GM23338 (cell line): ENCODE measurements at regions not wholly inside any gene's neighbourhood (a gene's known extent, or its start where the extent isn't known, plus 50 kb on each side); places are given as distances from the start of the nearest gene placed in this dataset.

Experiments used
- ATAC-seq: fragments of 200-7000 bp; cut with Tn5 transposase; 3 replicates; pipeline ENCODE4 v1.9.1; 2020
- DNase-seq: peaks from one replicate; pipeline ENCODE4 v3.0.0-alpha.2; 2015; ENCODE audit warnings: low spot score
- H2AFZ ChIP-seq: fragments of 200-600 bp; sonication (generic); 2 replicates; pipeline ENCODE4 v1.8.0; 2016; ENCODE audit warnings: antibody characterized with exemption, mild to moderate bottlenecking, moderate library complexity
- H3F3A ChIP-seq: fragments of 200-600 bp; sonication (generic); replicated peaks from 2 replicates; pipeline ENCODE4 v1.8.0; 2017; ENCODE audit warnings: antibody characterized with exemption, mixed run types, low read depth
- H3K27ac ChIP-seq: fragments of 200-600 bp; sonication (generic); 2 replicates; pipeline ENCODE4 v1.6.1; 2016; ENCODE audit warnings: low read depth
- H3K27me3 ChIP-seq: fragments of 200-600 bp; sonication (generic); 2 replicates; pipeline ENCODE4 v1.8.0; 2016; ENCODE audit warnings: mild to moderate bottlenecking, mixed run types, moderate library complexity; ENCODE audit not compliant: insufficient read depth
- H3K36me3 ChIP-seq: fragments of 200-600 bp; sonication (generic); 2 replicates; pipeline ENCODE4 v1.8.0; 2016; ENCODE audit warnings: mild to moderate bottlenecking; ENCODE audit not compliant: insufficient read depth
- H3K4me1 ChIP-seq: fragments of 200-600 bp; sonication (generic); 2 replicates; pipeline ENCODE4 v1.8.0; 2016; ENCODE audit warnings: mild to moderate bottlenecking, moderate library complexity; ENCODE audit not compliant: insufficient read depth
- H3K4me2 ChIP-seq: fragments of 200-600 bp; sonication (generic); 2 replicates; pipeline ENCODE4 v1.7.1; 2017; ENCODE audit warnings: mixed run types
- H3K4me3 ChIP-seq: fragments of 200-600 bp; sonication (generic); 2 replicates; pipeline ENCODE4 v1.6.1; 2016; ENCODE audit warnings: mixed run types
- H3K79me2 ChIP-seq: fragments of 200-600 bp; sonication (generic); replicated peaks from 2 replicates; pipeline ENCODE4 v1.8.0; 2017; ENCODE audit warnings: mild to moderate bottlenecking; ENCODE audit not compliant: insufficient read depth
- H3K9me2 ChIP-seq: fragments of 200-600 bp; sonication (generic); 2 replicates; pipeline ENCODE4 v1.8.0; 2017; ENCODE audit not compliant: insufficient read depth
- H4K20me1 ChIP-seq: fragments of 200-600 bp; sonication (generic); replicated peaks from 2 replicates; pipeline ENCODE4 v1.8.0; 2017; ENCODE audit warnings: mild to moderate bottlenecking; ENCODE audit not compliant: insufficient read depth
- H3K27ac Mint-ChIP-seq: 2 replicates; pipeline ENCODE4 v1.8.0; 2020; ENCODE audit warnings: inconsistent platforms, mild to moderate bottlenecking, moderate library complexity, mixed read lengths
- H3K27me3 Mint-ChIP-seq: 3 replicates; pipeline ENCODE4 v1.8.0; 2022; ENCODE audit warnings: low read depth, mild to moderate bottlenecking, moderate library complexity, mixed read lengths, inconsistent platforms; ENCODE audit not compliant: insufficient read depth, poor library complexity
- H3K36me3 Mint-ChIP-seq: 3 replicates; pipeline ENCODE4 v1.8.0; 2021; ENCODE audit warnings: low read depth, mild to moderate bottlenecking, inconsistent platforms, moderate library complexity, mixed read lengths
- H3K4me1 Mint-ChIP-seq: 3 replicates; pipeline ENCODE4 v1.8.0; 2020; ENCODE audit warnings: mild to moderate bottlenecking, inconsistent platforms, mixed read lengths
- H3K4me3 Mint-ChIP-seq: 3 replicates; pipeline ENCODE4 v1.8.0; 2021; ENCODE audit warnings: moderate library complexity, mild to moderate bottlenecking, inconsistent platforms, mixed read lengths
- H3K9me3 Mint-ChIP-seq: 3 replicates; pipeline ENCODE4 v1.8.0; 2020; ENCODE audit warnings: moderate library complexity, mild to moderate bottlenecking, inconsistent platforms, mixed read lengths
- CREB1 ChIP-seq: fragments of 250-450 bp; sonication (Bioruptor Pico); IDR thresholded peaks from 2 replicates; pipeline ENCODE4 v1.5.0; 2020; ENCODE audit warnings: low read depth, mild to moderate bottlenecking, moderate library complexity
- ETS1 ChIP-seq: IDR thresholded peaks from 2 replicates; pipeline ENCODE4 v1.6.1; 2016; ENCODE audit warnings: antibody characterized with exemption
- EZH2 ChIP-seq: fragments of 200-600 bp; sonication (generic); IDR thresholded peaks from one replicate; pipeline ENCODE4 v1.8.0; 2017; ENCODE audit warnings: antibody characterized with exemption, mild to moderate bottlenecking, low read depth; ENCODE audit not compliant: unreplicated experiment
- NANOG ChIP-seq: IDR thresholded peaks from 2 replicates; pipeline ENCODE4 v1.6.1; 2016; ENCODE audit warnings: antibody characterized with exemption, borderline replicate concordance
- REST ChIP-seq: IDR thresholded peaks from one replicate; pipeline ENCODE4 v1.6.1; 2018; ENCODE audit warnings: antibody characterized with exemption; ENCODE audit not compliant: unreplicated experiment
- ZNF331 ChIP-seq: fragments of 250-450 bp; sonication (Bioruptor Pico); IDR thresholded peaks from 2 replicates; pipeline ENCODE4 v1.5.0; 2020; ENCODE audit warnings: low read depth, mild to moderate bottlenecking, moderate library complexity
- TF ChIP-seq, protein P1 (sequence below): fragments of 250-450 bp; sonication (Bioruptor Pico); IDR thresholded peaks from 2 replicates; pipeline ENCODE4 v1.5.0; 2020; ENCODE audit warnings: mild to moderate bottlenecking, moderate library complexity
- TF ChIP-seq, protein P2 (sequence below), 2 experiments: fragments of 200-600 bp in 1 of 2; sonication (generic) in 1 of 2; conservative IDR thresholded peaks; 2 replicates each; pipeline versions ENCODE4 v1.5.1 to v1.6.1; 2016 to 2017; ENCODE audit warnings: antibody characterized with exemption in 2 of 2, low read depth in 2 of 2, mild to moderate bottlenecking in 2 of 2, moderate library complexity in 1 of 2

GRCh38 chr3:103184772-103185171 is 750.0 kb downstream of the ZPLD1 start:
- Histone ChIP-seq H3K4me3 (no peak overlapping the region), H3K79me2 (no peaks in the 10 kb centered on the region)

GRCh38 chr3:103189941-103190340 is 755.1 kb downstream of the ZPLD1 start:
- H3K9me3 Mint-ChIP-seq: no peaks in the 10 kb centered on the region; the same call in 1 of the 3 replicates
- H2AFZ ChIP-seq: no peak overlapping the region
- no peak overlapping the region for H3K4me2 ChIP-seq
- no peak for TF ChIP-seq CREB1
- TF ChIP-seq EZH2: no peak
- no peak for TF ChIP-seq NANOG
- no peak for TF ChIP-seq REST
- TF ChIP-seq, protein P1, sequence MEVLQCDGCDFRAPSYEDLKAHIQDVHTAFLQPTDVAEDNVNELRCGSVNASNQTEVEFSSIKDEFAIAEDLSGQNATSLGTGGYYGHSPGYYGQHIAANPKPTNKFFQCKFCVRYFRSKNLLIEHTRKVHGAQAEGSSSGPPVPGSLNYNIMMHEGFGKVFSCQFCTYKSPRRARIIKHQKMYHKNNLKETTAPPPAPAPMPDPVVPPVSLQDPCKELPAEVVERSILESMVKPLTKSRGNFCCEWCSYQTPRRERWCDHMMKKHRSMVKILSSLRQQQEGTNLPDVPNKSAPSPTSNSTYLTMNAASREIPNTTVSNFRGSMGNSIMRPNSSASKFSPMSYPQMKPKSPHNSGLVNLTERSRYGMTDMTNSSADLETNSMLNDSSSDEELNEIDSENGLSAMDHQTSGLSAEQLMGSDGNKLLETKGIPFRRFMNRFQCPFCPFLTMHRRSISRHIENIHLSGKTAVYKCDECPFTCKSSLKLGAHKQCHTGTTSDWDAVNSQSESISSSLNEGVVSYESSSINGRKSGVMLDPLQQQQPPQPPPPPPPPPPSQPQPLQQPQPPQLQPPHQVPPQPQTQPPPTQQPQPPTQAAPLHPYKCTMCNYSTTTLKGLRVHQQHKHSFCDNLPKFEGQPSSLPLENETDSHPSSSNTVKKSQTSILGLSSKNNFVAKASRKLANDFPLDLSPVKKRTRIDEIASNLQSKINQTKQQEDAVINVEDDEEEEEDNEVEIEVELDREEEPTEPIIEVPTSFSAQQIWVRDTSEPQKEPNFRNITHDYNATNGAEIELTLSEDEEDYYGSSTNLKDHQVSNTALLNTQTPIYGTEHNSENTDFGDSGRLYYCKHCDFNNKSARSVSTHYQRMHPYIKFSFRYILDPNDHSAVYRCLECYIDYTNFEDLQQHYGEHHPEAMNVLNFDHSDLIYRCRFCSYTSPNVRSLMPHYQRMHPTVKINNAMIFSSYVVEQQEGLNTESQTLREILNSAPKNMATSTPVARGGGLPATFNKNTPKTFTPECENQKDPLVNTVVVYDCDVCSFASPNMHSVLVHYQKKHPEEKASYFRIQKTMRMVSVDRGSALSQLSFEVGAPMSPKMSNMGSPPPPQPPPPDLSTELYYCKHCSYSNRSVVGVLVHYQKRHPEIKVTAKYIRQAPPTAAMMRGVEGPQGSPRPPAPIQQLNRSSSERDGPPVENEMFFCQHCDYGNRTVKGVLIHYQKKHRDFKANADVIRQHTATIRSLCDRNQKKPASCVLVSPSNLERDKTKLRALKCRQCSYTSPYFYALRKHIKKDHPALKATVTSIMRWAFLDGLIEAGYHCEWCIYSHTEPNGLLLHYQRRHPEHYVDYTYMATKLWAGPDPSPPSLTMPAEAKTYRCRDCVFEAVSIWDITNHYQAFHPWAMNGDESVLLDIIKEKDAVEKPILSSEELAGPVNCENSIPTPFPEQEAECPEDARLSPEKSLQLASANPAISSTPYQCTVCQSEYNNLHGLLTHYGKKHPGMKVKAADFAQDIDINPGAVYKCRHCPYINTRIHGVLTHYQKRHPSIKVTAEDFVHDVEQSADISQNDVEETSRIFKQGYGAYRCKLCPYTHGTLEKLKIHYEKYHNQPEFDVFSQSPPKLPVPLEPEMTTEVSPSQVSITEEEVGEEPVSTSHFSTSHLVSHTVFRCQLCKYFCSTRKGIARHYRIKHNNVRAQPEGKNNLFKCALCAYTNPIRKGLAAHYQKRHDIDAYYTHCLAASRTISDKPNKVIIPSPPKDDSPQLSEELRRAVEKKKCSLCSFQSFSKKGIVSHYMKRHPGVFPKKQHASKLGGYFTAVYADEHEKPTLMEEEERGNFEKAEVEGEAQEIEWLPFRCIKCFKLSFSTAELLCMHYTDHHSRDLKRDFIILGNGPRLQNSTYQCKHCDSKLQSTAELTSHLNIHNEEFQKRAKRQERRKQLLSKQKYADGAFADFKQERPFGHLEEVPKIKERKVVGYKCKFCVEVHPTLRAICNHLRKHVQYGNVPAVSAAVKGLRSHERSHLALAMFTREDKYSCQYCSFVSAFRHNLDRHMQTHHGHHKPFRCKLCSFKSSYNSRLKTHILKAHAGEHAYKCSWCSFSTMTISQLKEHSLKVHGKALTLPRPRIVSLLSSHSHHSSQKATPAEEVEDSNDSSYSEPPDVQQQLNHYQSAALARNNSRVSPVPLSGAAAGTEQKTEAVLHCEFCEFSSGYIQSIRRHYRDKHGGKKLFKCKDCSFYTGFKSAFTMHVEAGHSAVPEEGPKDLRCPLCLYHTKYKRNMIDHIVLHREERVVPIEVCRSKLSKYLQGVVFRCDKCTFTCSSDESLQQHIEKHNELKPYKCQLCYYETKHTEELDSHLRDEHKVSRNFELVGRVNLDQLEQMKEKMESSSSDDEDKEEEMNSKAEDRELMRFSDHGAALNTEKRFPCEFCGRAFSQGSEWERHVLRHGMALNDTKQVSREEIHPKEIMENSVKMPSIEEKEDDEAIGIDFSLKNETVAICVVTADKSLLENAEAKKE (CRISPR knock-in tag): no peak
- no peak for TF ChIP-seq ETS1

More at GRCh38 chr3:103184772-103185171, 750.0 kb downstream of the ZPLD1 start:
- Histone ChIP-seq H3K36me3 (no peaks in the 10 kb centered on the region), H3K4me1 (no peaks in the 10 kb centered on the region), H3K4me2 (no peak overlapping the region), H3K27ac (no peak overlapping the region), H3K9me2 (no peaks in the 10 kb centered on the region), H3F3A (no peaks in the 10 kb centered on the region), H2AFZ (no peak overlapping the region), H3K27me3 (no peaks in the 10 kb centered on the region), H4K20me1 (no peaks in the 10 kb centered on the region)
- no peak for TF ChIP-seq ZNF331 (CRISPR knock-in tag)
- TF ChIP-seq, protein P2, sequence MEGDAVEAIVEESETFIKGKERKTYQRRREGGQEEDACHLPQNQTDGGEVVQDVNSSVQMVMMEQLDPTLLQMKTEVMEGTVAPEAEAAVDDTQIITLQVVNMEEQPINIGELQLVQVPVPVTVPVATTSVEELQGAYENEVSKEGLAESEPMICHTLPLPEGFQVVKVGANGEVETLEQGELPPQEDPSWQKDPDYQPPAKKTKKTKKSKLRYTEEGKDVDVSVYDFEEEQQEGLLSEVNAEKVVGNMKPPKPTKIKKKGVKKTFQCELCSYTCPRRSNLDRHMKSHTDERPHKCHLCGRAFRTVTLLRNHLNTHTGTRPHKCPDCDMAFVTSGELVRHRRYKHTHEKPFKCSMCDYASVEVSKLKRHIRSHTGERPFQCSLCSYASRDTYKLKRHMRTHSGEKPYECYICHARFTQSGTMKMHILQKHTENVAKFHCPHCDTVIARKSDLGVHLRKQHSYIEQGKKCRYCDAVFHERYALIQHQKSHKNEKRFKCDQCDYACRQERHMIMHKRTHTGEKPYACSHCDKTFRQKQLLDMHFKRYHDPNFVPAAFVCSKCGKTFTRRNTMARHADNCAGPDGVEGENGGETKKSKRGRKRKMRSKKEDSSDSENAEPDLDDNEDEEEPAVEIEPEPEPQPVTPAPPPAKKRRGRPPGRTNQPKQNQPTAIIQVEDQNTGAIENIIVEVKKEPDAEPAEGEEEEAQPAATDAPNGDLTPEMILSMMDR (conservative IDR thresholded peaks at IDR 0.05; ENCODE audit: low read depth in 2 of 2): no peak
- no peak for ATAC-seq
- Mint-ChIP-seq H3K4me1 (no peaks in the 10 kb centered on the region), H3K27ac (no peak overlapping the region), H3K36me3 (peaks cover 3% of the 10 kb centered on the region; the same call in 1 of the 3 replicates), H3K27me3 (no peaks in the 10 kb centered on the region), H3K9me3 (peaks cover 7% of the 10 kb centered on the region; the same call in 2 of the 3 replicates), H3K4me3 (no peak overlapping the region)
- DNase-seq: no peak

More at GRCh38 chr3:103189941-103190340, 755.1 kb downstream of the ZPLD1 start:
- Histone ChIP-seq H3K27me3 (no peaks in the 10 kb centered on the region), H3K9me2 (0 out of 2 replicates have a peak, but pooled peaks cover 5% of the 10 kb centered on the region), H3K36me3 (no peaks in the 10 kb centered on the region), H3K4me1 (no peaks in the 10 kb centered on the region), H3F3A (no peaks in the 10 kb centered on the region), H3K79me2 (no peaks in the 10 kb centered on the region), H3K27ac (no peak overlapping the region), H4K20me1 (no peaks in the 10 kb centered on the region), H3K4me3 (no peak overlapping the region)
- no peaks in the 10 kb centered on the region for H3K36me3 Mint-ChIP-seq
- no peaks in the 10 kb centered on the region for H3K4me1 Mint-ChIP-seq
- DNase-seq (no peak), ATAC-seq (no peak)
- H3K27me3 Mint-ChIP-seq: no peaks in the 10 kb centered on the region
- H3K27ac Mint-ChIP-seq: no peak overlapping the region
- no peak overlapping the region for H3K4me3 Mint-ChIP-seq
